Rectal smooth muscle tissue (tissue), 1 donor: ENCODE measurements at regions not wholly inside any gene's neighbourhood (a gene's known extent, or its start where the extent isn't known, plus 50 kb on each side); places are given as distances from the start of the nearest gene placed in this dataset.
"Not testable (repeated sequence)": the region's sequence is repeated elsewhere in the genome, so short reads cannot be mapped to it uniquely, and the experiment has no call there.

ENCODE experiments used
- H3K27ac ChIP-seq: one replicate; pipeline ENCODE4 v1.7.0; 2013; ENCODE audit warnings: low read depth, low read length, inconsistent platforms
- H3K27me3 ChIP-seq: one replicate; pipeline ENCODE4 v1.7.0; 2013; ENCODE audit warnings: low read length; ENCODE audit not compliant: control insufficient read depth, insufficient read depth
- H3K36me3 ChIP-seq: one replicate; pipeline ENCODE4 v1.7.0; 2013; ENCODE audit warnings: low read length; ENCODE audit not compliant: control insufficient read depth, insufficient read depth
- H3K4me1 ChIP-seq: one replicate; pipeline ENCODE4 v1.7.0; 2013; ENCODE audit warnings: low read length; ENCODE audit not compliant: control insufficient read depth, insufficient read depth
- H3K4me3 ChIP-seq: one replicate; pipeline ENCODE4 v1.7.0; 2013; ENCODE audit warnings: low read length
- H3K9ac ChIP-seq: one replicate; pipeline ENCODE4 v1.7.0; 2013; ENCODE audit warnings: low read length

- H3K9ac ChIP-seq, H3K36me3 ChIP-seq, H3K4me1 ChIP-seq, H3K27me3 ChIP-seq, H3K27ac ChIP-seq, H3K4me3 ChIP-seq: not testable (repeated sequence)
Measured at GRCh38 chr1:245102149-245102548, 52.6 kb upstream of the KIF26B start.

- no peaks in the 10 kb centered on the region for H3K27me3 ChIP-seq
- H3K27ac ChIP-seq = no peak overlapping the region
- no peak overlapping the region for H3K9ac ChIP-seq
Measured at GRCh38 chr1:245099401-245099800, 55.4 kb upstream of the KIF26B start.

GRCh38 chr1:245098924-245099323 is 55.9 kb upstream of the KIF26B start:
- Histone ChIP-seq H3K36me3 (no peaks in the 10 kb centered on the region), H3K9ac (no peak overlapping the region), H3K27ac (no peak overlapping the region), H3K27me3 (no peaks in the 10 kb centered on the region), H3K4me3 (no peak overlapping the region), H3K4me1 (no peaks in the 10 kb centered on the region)

More at GRCh38 chr1:245099401-245099800, 55.4 kb upstream of the KIF26B start:
- Histone ChIP-seq H3K4me3 (no peak overlapping the region), H3K36me3 (no peaks in the 10 kb centered on the region), H3K4me1 (no peaks in the 10 kb centered on the region)

- Histone ChIP-seq H3K27ac (no peak overlapping the region), H3K4me3 (no peak overlapping the region), H3K27me3 (no peaks in the 10 kb centered on the region), H3K36me3 (no peaks in the 10 kb centered on the region), H3K9ac (no peak overlapping the region), H3K4me1 (no peaks in the 10 kb centered on the region)
Measured at GRCh38 chr1:245096311-245097066, 58.3 kb upstream of the KIF26B start.

GRCh38 chr1:245095903-245096302 is 58.9 kb upstream of the KIF26B start:
- H3K4me1 ChIP-seq = no peaks in the 10 kb centered on the region
- no peak overlapping the region for H3K27ac ChIP-seq
- H3K4me3 ChIP-seq = no peak overlapping the region
- H3K36me3 ChIP-seq = no peaks in the 10 kb centered on the region
- no peaks in the 10 kb centered on the region for H3K27me3 ChIP-seq
- H3K9ac ChIP-seq = no peak overlapping the region

GRCh38 chr1:245094954-245095353 is 59.8 kb upstream of the KIF26B start:
- Histone ChIP-seq H3K9ac (no peak overlapping the region), H3K4me3 (no peak overlapping the region), H3K27me3 (no peaks in the 10 kb centered on the region), H3K27ac (no peak overlapping the region), H3K36me3 (no peaks in the 10 kb centered on the region), H3K4me1 (no peaks in the 10 kb centered on the region)

GRCh38 chr1:245094092-245094491 is 60.7 kb upstream of the KIF26B start:
- no peaks in the 10 kb centered on the region for H3K27me3 ChIP-seq
- no peak overlapping the region for H3K4me3 ChIP-seq
- no peak overlapping the region for H3K9ac ChIP-seq
- no peaks in the 10 kb centered on the region for H3K36me3 ChIP-seq
- no peaks in the 10 kb centered on the region for H3K4me1 ChIP-seq
- no peak overlapping the region for H3K27ac ChIP-seq

GRCh38 chr1:245092638-245092976 is 62.2 kb upstream of the KIF26B start:
- Histone ChIP-seq H3K4me3 (no peak overlapping the region), H3K27me3 (no peaks in the 10 kb centered on the region), H3K9ac (no peak overlapping the region), H3K36me3 (no peaks in the 10 kb centered on the region), H3K27ac (no peak overlapping the region), H3K4me1 (no peaks in the 10 kb centered on the region)

- no peaks in the 10 kb centered on the region for H3K36me3 ChIP-seq
- no peak overlapping the region for H3K27ac ChIP-seq
- no peaks in the 10 kb centered on the region for H3K27me3 ChIP-seq
- no peak overlapping the region for H3K4me3 ChIP-seq
- H3K9ac ChIP-seq = no peak overlapping the region
- no peaks in the 10 kb centered on the region for H3K4me1 ChIP-seq
Measured at GRCh38 chr1:245091818-245092637, 62.8 kb upstream of the KIF26B start.

- no peak overlapping the region for H3K27ac ChIP-seq
- no peak overlapping the region for H3K4me3 ChIP-seq
- H3K9ac ChIP-seq = no peak overlapping the region
- no peaks in the 10 kb centered on the region for H3K27me3 ChIP-seq
- H3K4me1 ChIP-seq = no peaks in the 10 kb centered on the region
- no peaks in the 10 kb centered on the region for H3K36me3 ChIP-seq
Measured at GRCh38 chr1:245091171-245091621, 63.6 kb upstream of the KIF26B start.

GRCh38 chr1:245090491-245091090 is 64.2 kb upstream of the KIF26B start:
- H3K4me3 ChIP-seq = no peak overlapping the region
- H3K27me3 ChIP-seq = no peaks in the 10 kb centered on the region
- no peak overlapping the region for H3K9ac ChIP-seq
- no peak overlapping the region for H3K27ac ChIP-seq
- no peaks in the 10 kb centered on the region for H3K4me1 ChIP-seq
- H3K36me3 ChIP-seq = no peaks in the 10 kb centered on the region

GRCh38 chr1:245087723-245088122 is 67.1 kb upstream of the KIF26B start:
- H3K36me3 ChIP-seq = no peaks in the 10 kb centered on the region
- no peaks in the 10 kb centered on the region for H3K4me1 ChIP-seq
- no peak overlapping the region for H3K9ac ChIP-seq
- no peak overlapping the region for H3K27ac ChIP-seq
- H3K4me3 ChIP-seq = no peak overlapping the region
- H3K27me3 ChIP-seq = no peaks in the 10 kb centered on the region
